K562 (cell line): ENCODE measurements at regions not wholly inside any gene's neighbourhood (a gene's known extent, or its start where the extent isn't known, plus 50 kb on each side); places are given as distances from the start of the nearest gene placed in this dataset.

Source experiments
- AFF1 ChIP-seq, 2 experiments: fragments of 450-650 bp; IDR thresholded peaks; 2 replicates each; pipeline ENCODE4 v1.6.1; 2018; ENCODE audit warnings: mild to moderate bottlenecking in 2 of 2, low read depth in 1 of 2; ENCODE audit not compliant: partially characterized antibody in 2 of 2
- ATF3 ChIP-seq, 2 experiments: fragments of 450-650 bp in 1 of 2; sonication (generic) in 1 of 2; formaldehyde crosslinking in 1 of 2; IDR thresholded peaks in 1 of 2; conservative IDR thresholded peaks in 1 of 2; 2 replicates each; pipeline versions ENCODE4 v1.6.1 to v1.8.1; 2016 to 2023; ENCODE audit warnings: mild to moderate bottlenecking in 2 of 2, moderate library complexity in 2 of 2, inconsistent platforms in 1 of 2, missing genetic modification reagents in 1 of 2
- FOXJ3 ChIP-seq: sonication (generic); formaldehyde crosslinking; IDR thresholded peaks from 2 replicates; pipeline ENCODE4 v1.4.0; 2020; ENCODE audit warnings: mild to moderate bottlenecking, missing genetic modification reagents
- JUND ChIP-seq, 2 experiments: IDR thresholded peaks; 2 replicates in 1 of 2; 3 replicates in 1 of 2; pipeline ENCODE4 v1.6.1; 2011; ENCODE audit warnings: borderline replicate concordance in 2 of 2, low read depth in 2 of 2, low read length in 2 of 2, improper control_type of control experiment in 1 of 2, missing biosample characterization in 1 of 2, missing genetic modification characterization in 1 of 2, missing genetic modification reagents in 1 of 2
- MAFG ChIP-seq: fragments of 450-650 bp; conservative IDR thresholded peaks from 2 replicates; pipeline ENCODE4 v1.6.1; 2016; ENCODE audit warnings: missing genetic modification characterization, missing compliant biosample characterization
- NR4A1 ChIP-seq, 2 experiments: fragments of 250-450 bp in 1 of 2; fragments of 450-650 bp in 1 of 2; sonication (Bioruptor Pico) in 1 of 2; IDR thresholded peaks; 2 replicates each; pipeline versions ENCODE4 v1.4.0 to v1.6.1; 2016 to 2020; ENCODE audit warnings: mild to moderate bottlenecking in 2 of 2, missing compliant biosample characterization in 1 of 2, missing genetic modification characterization in 1 of 2, moderate library complexity in 1 of 2
- ZNF232 ChIP-seq: sonication (generic); formaldehyde crosslinking; IDR thresholded peaks from 2 replicates; pipeline ENCODE4 v1.8.0; 2022; ENCODE audit warnings: mild to moderate bottlenecking, missing genetic modification reagents

GRCh38 chr16:6674071-6674470 is 658.6 kb upstream of the RBFOX1 start (continued):
- TF ChIP-seq NR4A1 (CRISPR knock-in tag; IDR thresholded peaks at IDR 0.05) (no peak), NR4A1 (tag; IDR thresholded peaks at IDR 0.05) (no peak), AFF1 (IDR thresholded peaks at IDR 0.05; ENCODE audit: low read depth in 1 of 2, partially characterized antibody in 2 of 2) (no peak), JUND (IDR thresholded peaks at IDR 0.05; ENCODE audit: borderline replicate concordance, low read depth, low read length) (0 out of 2 replicates have a peak, but pooled peaks have one; percentile 10), JUND (tag; IDR thresholded peaks at IDR 0.05; ENCODE audit: borderline replicate concordance, low read depth, low read length) (peak; percentile 31; the same call in 1 of the 3 replicates), ATF3 (IDR thresholded peaks at IDR 0.05) (peak; percentile 76), ATF3 (CRISPR knock-in tag; conservative IDR thresholded peaks at IDR 0.05) (no peak), ZNF232 (CRISPR knock-in tag) (no peak), MAFG (tag) (no peak), FOXJ3 (CRISPR knock-in tag) (no peak)
